HG03097 (cell line): ENCODE measurements at regions not wholly inside any gene's neighbourhood (a gene's known extent, or its start where the extent isn't known, plus 50 kb on each side); places are given as distances from the start of the nearest gene placed in this dataset.

Experiments
- ATAC-seq: cut with Tn5 transposase; IDR thresholded peaks from one replicate; pipeline ENCODE4 v1.9.1; 2021; ENCODE audit not compliant: unreplicated experiment, low FRiP score

GRCh38 chr2:19141234-19142004 is 217.0 kb downstream of the OSR1 start:
- no peak for ATAC-seq

GRCh38 chr2:19140463-19141208 is 217.8 kb downstream of the OSR1 start:
- ATAC-seq, result no peak

GRCh38 chr2:19139386-19139785 is 219.0 kb downstream of the OSR1 start:
- ATAC-seq, result no peak

GRCh38 chr2:19138264-19138825 is 220.1 kb downstream of the OSR1 start:
- ATAC-seq, result no peak

GRCh38 chr2:19137433-19137832 is 221.0 kb downstream of the OSR1 start:
- no peak for ATAC-seq

GRCh38 chr2:19132967-19133366 is 225.5 kb downstream of the OSR1 start:
- no peak for ATAC-seq

GRCh38 chr2:19131871-19132270 is 226.6 kb downstream of the OSR1 start:
- no peak for ATAC-seq

GRCh38 chr2:19128148-19128547 is 230.3 kb downstream of the OSR1 start:
- ATAC-seq, result no peak

- ATAC-seq, result no peak
Observed at GRCh38 chr2:19127616-19128015, 230.8 kb downstream of the OSR1 start.

GRCh38 chr2:19125901-19126680 is 232.3 kb downstream of the OSR1 start:
- ATAC-seq, result no peak

- no peak for ATAC-seq
Observed at GRCh38 chr2:19124135-19124534, 234.3 kb downstream of the OSR1 start.

- no peak for ATAC-seq
Observed at GRCh38 chr2:19123556-19123955, 234.9 kb downstream of the OSR1 start.

- no peak for ATAC-seq
Observed at GRCh38 chr2:19122220-19122619, 236.2 kb downstream of the OSR1 start.

GRCh38 chr2:19120941-19121750 is 237.3 kb downstream of the OSR1 start:
- no peak for ATAC-seq

GRCh38 chr2:19120181-19120580 is 238.2 kb downstream of the OSR1 start:
- no peak for ATAC-seq

- no peak for ATAC-seq
Observed at GRCh38 chr2:19119326-19120001, 239.0 kb downstream of the OSR1 start.

GRCh38 chr2:19116918-19117317 is 241.5 kb downstream of the OSR1 start:
- no peak for ATAC-seq

GRCh38 chr2:19114754-19115231 is 243.6 kb downstream of the OSR1 start:
- no peak for ATAC-seq

- ATAC-seq, result no peak
Observed at GRCh38 chr2:19114126-19114525, 244.3 kb downstream of the OSR1 start.
